ENCODE measurements at regions not wholly inside any gene's neighbourhood (a gene's known extent, or its start where the extent isn't known, plus 50 kb on each side); places are given as distances from the start of the nearest gene placed in this dataset.
"Not testable (repeated sequence)": the region's sequence is repeated elsewhere in the genome, so short reads cannot be mapped to it uniquely, and the experiment has no call there.

DNA sequence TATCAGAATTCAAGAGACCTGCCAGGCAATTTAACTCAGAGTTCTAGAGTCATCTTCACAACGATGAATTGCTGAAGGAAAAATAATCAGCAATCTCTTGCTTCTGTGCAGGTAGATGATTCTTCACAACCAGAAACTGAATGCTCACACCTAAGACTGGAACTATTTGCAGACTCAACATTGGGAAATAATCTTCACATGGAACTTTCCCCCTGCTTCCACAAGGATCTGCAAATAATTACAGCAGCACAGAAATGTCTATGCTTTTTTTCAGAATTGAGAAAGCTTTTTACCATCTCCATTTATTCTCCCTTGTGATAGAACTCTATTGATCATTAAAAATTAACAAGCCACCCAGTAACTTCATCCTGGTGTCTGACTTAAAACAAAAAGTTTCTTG lies 282.8 kb downstream of the AHR start:
- intact Hi-C loops (cut with DNase I, micrococcal nuclease): no loop called here
- no peak for DNase-seq
- no peak for ATAC-seq

DNA sequence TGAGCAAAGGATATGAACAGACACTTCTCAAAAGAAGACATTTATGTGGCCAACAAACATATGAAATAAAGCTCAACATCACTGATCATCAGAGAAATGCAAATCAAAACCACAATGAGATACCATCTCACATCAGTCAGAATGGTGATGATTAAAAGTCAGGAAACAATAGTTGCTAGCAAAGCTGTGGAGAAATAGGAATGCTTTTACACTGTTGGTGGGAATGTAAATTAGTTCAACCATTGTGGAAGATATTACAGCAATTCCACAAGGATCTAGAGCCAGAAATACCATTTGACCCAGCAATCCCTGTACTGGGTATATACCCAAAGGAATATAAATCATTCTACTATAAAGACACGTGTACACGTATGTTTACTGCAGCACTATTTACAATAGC lies 284.2 kb downstream of the AHR start:
- ATAC-seq; DNase-seq; intact Hi-C loops (cut with DNase I, micrococcal nuclease): not testable (repeated sequence)

DNA sequence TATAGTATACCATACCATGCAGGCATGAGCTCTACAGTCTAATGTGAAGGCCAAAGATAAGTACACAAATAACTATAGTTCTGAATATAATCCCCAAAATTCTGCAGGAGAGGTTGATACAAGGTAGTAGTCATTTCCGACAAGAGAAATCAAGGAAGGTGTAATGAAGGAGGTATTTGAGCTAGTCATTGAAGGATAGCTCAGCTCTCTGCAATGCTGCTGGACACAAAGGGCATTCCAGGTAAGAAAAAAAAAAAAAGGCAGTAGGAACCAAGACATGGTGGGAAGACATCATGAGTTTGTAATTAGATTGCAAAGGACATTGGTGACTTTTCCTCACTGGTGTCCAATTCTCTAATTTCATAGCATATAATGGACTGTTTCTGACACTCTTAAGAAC lies 285.3 kb downstream of the AHR start:
- intact Hi-C loops (cut with DNase I, micrococcal nuclease): no loop called here
- no peak for DNase-seq
- no peak for ATAC-seq

DNA sequence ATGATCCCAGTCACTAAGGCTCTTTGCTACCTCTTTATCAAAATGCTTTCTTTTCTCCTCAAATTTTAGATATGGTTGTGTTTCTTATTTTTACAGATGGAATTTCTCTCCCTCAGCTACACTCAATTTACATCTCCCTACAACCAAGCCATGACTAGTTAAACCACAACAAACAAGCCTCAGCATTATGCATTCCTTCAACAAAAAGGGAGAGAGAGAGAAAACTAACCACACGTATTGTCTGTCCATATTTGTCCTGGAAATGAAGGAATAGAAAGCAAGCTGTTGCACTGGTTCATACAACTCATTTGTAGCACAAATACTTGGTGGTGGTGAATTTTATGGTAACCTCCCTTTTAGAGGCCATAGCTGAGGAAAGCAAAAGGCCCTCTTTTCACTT lies 286.4 kb downstream of the AHR start:
- ATAC-seq: no peak
- no peak for DNase-seq
- intact Hi-C loops (cut with DNase I, micrococcal nuclease): no loop called here

DNA sequence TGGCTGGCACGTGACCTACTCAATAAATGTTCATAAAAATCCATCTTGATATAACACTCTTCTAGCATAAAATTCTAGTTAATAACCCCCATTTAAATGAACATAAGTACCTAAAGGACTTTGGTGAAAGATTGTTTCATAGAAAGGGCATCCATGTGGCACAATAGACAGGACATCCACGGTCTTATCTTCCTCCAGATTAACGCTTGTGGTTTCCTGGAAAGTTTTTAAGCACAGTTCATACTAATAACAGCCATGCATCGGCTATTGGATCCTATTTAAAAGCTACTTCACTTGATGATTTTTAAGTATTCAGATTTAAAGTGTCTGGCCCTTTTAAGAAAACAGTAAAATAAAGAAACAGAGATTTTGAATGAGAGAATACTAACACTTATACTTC lies 288.3 kb downstream of the AHR start:
- ATAC-seq: no peak
- DNase-seq: no peak
- intact Hi-C loops (cut with DNase I, micrococcal nuclease): no loop called here

DNA sequence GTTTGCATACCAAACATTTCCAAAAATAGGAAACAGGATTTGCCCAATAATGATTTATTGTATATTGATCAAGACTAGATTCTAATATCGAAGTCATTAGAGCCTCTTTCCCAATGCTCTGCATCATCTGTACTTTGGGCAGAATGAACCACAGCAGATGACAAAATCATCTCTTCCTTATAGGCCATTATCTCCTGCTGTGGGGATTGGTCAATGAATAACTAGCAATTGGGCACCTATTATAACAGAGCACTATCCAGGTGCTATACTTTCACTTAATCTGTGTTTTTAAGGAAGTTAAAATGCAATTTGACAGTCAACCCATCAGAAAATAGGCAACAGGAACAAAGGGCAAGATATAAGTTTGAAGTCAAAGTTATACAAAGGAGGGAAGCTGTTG lies 290.3 kb downstream of the AHR start:
- DNase-seq (no peak), ATAC-seq (peak; percentile 95)
- intact Hi-C loops (cut with DNase I, micrococcal nuclease): no loop called here

DNA sequence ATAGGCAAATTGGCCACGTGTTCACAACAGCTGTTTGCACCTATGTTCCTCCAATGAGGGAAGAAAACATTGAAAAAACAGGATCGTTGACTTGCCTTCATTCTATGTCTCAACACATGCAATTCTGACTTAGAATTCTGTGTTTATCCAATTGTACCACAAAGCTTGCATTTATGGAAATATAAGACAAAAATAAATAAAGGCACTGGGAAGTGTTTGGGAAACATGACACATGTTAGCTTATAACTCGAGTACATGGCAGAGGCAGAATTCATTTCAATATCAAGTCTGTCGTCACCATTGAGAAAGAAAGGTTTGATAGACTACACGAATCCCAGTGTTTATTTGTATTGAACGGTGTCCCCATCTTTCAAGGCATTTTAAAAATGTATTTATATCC lies 291.2 kb downstream of the AHR start:
- intact Hi-C loops (cut with DNase I, micrococcal nuclease): no loop called here
- ATAC-seq (no peak), DNase-seq (no peak)

DNA sequence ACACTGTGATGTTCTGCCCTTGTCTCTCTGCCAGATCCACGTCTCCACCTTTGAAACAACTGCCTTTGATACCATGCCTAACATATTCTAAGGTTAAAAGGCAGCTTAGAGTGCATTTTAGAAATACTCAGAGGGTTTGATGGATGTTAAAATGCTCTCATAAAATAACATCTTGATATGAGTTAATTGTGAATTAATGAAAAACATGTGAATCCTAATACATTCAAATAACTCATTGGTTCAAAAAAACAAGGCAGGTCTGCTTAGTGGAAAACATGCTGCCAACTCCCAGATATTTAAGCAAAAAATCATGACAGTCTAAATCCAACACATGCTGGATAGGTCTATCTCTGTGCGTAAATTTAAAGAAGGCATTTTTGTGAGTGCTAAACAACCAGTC lies 291.8 kb downstream of the AHR start:
- no peak for DNase-seq
- ATAC-seq: no peak
- intact Hi-C loops (cut with DNase I, micrococcal nuclease): no loop called here

DNA sequence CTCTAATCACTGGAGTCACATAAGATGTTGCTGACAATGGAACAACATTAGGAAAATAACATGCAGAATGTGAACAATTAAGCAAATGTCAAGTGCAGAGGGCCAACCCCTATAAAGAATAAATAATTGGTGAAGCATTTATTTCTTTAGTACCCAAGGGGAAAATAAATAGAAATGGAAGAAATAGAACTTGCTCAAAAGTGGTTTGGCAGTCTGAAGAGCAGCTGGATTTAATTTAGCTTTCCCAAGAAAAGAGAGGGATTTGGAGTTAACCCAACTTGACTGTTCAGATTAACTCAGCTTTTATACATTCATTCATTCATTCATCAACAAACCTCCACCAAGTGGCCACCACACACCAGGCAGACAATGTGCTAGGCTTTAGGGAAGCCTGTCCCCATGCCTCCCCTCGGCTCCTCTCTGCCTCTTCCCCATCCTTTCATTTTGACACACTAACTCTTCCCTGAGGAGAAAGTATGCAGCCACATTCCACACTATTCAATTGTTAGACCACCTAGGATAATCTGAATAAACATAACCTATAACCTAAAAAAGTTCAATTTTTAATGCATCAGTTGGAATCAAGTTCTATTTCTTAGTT lies 295.5 kb downstream of the AHR start:
- intact Hi-C loops (cut with DNase I, micrococcal nuclease): no loop called here
- DNase-seq (no peak), ATAC-seq (no peak)

DNA sequence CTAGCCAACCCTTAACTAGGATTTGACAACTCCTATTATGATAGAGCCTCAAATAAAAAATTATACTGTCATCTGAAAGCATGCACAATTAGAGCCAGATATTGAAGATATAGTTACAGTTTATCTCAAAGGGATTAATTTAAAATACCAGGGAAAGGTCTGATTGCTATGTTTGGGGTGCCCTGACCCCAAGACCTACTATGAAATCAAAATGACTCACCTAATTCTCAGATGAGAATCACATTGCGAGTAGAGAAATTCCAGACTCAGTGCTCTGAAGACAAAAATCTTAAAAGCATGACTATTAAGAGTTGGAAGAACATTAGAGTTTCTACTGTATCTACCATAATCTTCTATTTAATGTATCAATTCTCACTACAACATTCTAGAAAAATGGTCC lies 297.1 kb downstream of the AHR start:
- intact Hi-C loops (cut with DNase I, micrococcal nuclease): no loop called here
- no peak for DNase-seq

DNA sequence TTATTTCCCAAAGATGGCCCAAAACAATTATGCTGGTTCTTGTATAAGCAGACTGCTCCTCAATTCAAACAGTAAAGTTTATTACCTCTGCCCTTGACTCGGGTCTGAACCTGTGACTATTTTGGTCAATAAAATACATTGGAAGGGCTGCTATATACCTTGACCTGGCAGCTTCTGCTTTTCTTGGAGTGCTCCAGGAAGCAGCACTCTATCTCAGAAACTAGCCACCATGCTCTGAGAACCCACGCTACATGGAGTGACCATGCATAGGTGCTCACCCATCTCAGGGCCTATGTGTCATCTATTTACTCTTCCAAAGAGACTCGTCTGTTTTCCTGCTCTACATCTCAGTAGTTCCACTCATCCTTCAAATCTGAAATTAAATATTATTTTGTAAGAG lies 299.9 kb downstream of the AHR start:
- intact Hi-C loops (cut with DNase I, micrococcal nuclease): no loop called here
- no peak for DNase-seq
- peak; percentile 66 for ATAC-seq

More for the DNA sequence above, 297.1 kb downstream of the AHR start:
- ATAC-seq: no peak

DNA sequence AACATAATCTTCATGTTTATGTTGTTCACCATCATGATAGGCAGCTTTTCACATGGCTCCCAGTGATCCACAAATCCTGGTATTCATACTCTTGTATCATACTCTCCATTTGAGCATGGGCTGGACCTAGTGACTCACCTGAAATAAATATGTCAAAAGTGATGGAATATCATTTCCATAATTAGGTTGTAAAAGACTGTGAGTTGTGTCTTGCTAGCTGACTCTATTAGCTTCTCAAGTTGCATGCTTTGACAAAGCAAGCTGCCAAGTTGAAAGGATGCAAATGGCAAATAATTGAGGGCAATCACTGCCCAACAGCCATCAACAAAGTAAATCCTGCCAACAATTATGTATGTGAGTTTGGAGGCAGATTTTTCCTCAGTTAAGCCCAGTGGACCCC lies 300.4 kb downstream of the AHR start:
- no peak for DNase-seq
- peak; percentile 54 for ATAC-seq
- intact Hi-C loops (cut with DNase I, micrococcal nuclease): no loop called here

DNA sequence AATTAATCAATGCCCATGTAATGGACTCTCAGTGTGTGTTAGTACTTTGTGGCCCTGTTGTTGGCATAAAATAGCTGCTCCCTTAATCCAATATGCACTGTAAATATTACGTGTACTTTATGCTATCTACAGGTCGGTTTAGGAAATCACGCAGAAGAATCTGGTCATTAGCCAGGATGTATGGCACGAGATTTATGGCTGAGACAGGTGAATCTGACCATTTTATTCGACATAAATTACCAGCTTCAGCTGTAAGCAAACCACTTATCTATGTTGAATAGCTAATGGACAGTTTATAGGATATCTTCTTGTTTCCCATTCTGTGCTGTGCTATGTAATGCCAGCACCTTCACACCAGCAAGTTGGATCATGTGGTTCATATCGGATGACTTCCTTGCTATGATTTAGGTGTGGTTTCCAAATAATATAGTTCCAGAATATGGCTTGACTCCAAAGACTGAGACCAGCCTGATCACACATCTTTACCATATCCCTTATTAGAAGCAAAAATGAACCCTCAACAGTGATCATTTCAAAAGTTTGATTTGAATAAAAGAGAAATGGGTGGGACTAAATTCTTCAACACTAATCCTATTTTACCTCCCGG lies 301.4 kb downstream of the AHR start:
- DNase-seq (no peak), ATAC-seq (peak; percentile 53)
- intact Hi-C loops (cut with DNase I, micrococcal nuclease): no loop called here

DNA sequence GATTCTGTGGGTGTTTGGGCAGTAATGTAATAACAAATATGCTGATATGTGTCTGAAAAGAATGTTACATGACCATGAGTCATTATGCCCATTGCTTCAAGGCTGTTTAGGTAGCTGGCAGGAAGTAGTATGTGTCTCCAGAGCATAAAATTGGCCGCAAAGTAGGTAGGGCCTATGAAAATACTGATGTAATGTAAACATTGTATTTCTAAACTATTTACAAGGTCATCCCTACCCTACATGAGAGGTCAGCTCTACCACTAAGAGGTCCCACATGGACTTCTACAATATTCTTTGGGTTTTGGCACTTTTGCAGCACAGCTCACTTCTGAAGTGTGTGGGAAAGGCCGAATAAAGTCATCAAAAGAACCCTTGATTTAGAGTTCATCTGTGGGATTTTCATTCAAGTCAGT lies 301.9 kb downstream of the AHR start:
- ATAC-seq (peak; percentile 85), DNase-seq (no peak)
- intact Hi-C loops (cut with DNase I, micrococcal nuclease): no loop called here

DNA sequence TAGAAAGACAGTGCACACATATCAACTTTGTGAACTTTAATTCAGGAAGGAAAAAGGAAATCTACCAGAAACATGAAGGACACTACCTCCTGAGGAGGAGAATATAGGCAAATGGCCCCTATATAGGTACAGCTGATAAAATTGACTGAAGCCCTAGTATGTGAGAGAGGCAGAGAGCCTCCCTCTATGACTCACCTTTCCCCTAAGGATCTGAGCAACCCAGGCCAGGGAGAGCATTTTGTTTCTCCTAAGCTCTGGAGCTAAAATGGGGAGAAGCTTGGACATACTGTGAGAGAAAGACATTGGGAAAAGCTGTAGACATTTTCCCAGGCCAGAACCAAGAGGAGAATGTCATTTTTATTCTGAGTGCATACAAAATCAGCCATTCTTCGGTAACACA lies 303.5 kb downstream of the AHR start:
- DNase-seq: no peak
- ATAC-seq: no peak
- intact Hi-C loops (cut with DNase I, micrococcal nuclease): no loop called here

DNA sequence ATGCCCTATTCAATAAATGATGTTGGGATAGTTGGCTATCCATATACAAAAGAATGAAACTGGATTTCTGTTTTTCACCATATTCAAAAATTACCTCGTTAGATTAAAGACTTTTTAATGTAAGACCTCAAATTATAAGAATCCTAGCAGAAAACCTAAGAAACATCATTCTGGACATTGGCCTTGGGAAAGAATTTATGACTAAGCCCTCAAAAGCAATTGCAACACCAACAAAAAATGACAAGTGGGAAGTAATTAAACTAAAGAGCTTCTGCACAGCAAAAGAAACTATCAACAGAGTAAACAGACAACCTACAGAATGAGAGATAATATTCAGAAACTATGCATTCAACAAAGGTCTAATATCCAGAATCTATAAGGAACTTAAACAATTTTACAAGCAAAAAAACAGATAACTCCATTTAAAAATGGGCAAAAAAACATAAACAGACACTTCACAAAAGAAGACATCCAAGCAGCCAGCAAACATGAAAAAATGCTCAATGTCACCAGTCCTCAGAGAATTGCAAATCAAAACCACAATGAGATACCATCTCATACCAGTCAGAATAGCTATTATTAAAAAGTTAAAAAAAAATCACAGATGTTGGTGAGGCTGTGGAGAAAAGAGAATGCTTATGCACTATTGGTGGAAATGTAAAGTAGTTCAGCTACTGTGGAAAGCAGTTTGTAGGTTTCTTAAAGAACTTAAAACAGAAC lies 309.8 kb downstream of the AHR start:
- ATAC-seq (no peak), DNase-seq (no peak)
- intact Hi-C loops (cut with DNase I, micrococcal nuclease): no loop called here

DNA sequence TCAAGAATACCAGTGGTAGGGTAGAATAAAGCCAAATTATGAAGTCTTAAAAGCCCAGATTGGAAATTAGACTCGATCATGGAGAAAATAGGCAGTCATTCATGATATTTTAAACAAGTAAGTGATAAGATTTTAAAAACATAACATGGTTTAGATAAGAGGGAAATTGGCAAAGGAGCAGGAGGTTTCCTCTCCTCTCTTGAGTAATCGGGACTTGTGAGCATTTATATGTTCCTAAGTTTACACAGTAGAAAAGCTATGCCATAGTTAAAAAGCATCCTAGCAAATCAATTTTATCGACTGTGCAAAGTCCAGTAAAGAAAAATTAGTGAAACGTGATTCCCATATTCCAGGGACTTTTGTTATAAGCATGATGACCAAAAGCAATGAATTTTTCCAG lies 313.2 kb downstream of the AHR start:
- intact Hi-C loops (cut with DNase I, micrococcal nuclease): no loop called here
- DNase-seq (no peak), ATAC-seq (no peak)

DNA sequence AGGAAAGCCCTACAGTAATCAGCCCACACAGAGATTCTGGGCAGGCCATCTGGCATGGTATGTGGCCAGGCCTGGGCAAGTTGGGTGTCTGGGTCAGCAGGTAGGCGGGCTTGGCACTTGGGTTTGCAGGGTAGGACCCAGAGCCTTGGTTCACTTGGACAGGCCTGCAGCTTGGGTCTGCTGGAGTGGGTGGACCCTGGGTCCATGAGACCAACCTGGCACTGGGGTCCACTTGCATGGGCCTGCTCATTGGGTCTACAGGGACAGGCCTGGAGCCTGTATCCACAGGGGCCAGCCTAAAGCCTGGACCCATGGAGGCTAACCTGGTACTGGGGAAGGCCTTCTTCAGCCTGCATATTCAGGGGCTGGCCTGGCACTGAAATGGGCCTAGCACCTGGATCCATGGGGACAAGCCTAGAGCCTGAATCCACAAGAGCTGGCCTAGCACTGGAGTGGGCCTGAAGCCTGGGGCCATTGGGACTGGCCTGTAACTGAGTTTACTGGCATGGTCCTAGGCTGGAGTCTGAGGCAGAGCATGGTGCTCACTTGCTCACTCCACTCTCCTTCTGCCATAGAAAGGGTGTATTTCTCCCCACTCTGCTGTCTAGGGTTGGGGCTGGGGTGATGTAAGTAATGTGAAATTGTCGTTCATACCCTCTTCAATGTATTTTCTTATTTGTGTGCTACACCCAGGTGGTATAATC lies 315.0 kb downstream of the AHR start:
- no peak for DNase-seq
- ATAC-seq: no peak
- intact Hi-C loops (cut with DNase I, micrococcal nuclease): no loop called here

DNA sequence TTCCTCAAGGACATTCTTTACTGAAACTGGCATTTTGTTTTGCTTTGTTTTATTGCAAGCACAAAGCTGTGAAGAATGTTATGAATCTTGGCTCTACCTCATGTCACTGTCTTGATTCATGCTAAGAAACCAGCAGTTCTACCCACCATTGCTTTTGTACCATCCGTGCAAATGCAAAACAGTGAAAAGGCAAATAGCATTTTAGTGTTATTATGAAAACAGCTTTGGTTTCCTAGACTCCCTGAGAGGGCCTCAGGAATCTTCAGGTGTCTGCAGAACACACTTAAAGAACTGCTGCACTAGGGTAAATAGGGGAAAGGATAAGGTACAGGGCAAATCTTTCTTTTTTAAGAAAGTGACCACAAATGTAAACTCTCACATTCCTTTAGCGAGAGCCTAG lies 318.9 kb downstream of the AHR start:
- DNase-seq (no peak), ATAC-seq (no peak)
- intact Hi-C loops (cut with DNase I, micrococcal nuclease): no loop called here

All from left colon (tissue), 2 donors.